Naive thymus-derived CD8-positive, alpha-beta T cell (primary cell): ENCODE measurements at regions not wholly inside any gene's neighbourhood (a gene's known extent, or its start where the extent isn't known, plus 50 kb on each side); places are given as distances from the start of the nearest gene placed in this dataset.
"Not testable (repeated sequence)": the region's sequence is repeated elsewhere in the genome, so short reads cannot be mapped to it uniquely, and the experiment has no call there.

Experiments
- ATAC-seq, 2 donors: fragments of 150-1000 bp; cut with Tn5 transposase in 1 of 2; sonication (Bioruptor Pico), chemical (Tn5 transposase) in 1 of 2; 1 replicate in 1 of 2; 2 replicates in 1 of 2; pipeline ENCODE4 v1.10.0; 2021; ENCODE audit warnings: mild to moderate bottlenecking in 2 of 2, moderate library complexity in 2 of 2
- POLR2A ChIA-PET: fragments of 350-600 bp; sonication (Branson Sonifier 250); formaldehyde crosslinking; loops from one replicate; lab custom pipeline; 2021; ENCODE audit warnings: antibody characterized with exemption; lab: Charles Lee
- DNase-seq, 10 donors: peaks; one replicate each; pipeline versions ENCODE4 v3.0.0 to v3.0.0-alpha.2; 2020 to 2022
- H3K27ac Mint-ChIP-seq, 10 donors: one replicate each; pipeline ENCODE4 v1.8.0; 2020 to 2022; ENCODE audit warnings: mild to moderate bottlenecking in 10 of 10, mixed read lengths in 10 of 10, moderate library complexity in 4 of 10, inconsistent platforms in 1 of 10
- H3K27me3 Mint-ChIP-seq, 5 donors: one replicate each; pipeline ENCODE4 v1.8.0; 2021 to 2022; ENCODE audit warnings: mixed read lengths in 5 of 5
- H3K36me3 Mint-ChIP-seq, 3 donors: one replicate each; pipeline ENCODE4 v1.8.0; 2020 to 2022; ENCODE audit warnings: mixed read lengths in 3 of 3, mild to moderate bottlenecking in 2 of 3, inconsistent platforms in 1 of 3
- H3K4me1 Mint-ChIP-seq, 4 donors: one replicate each; pipeline ENCODE4 v1.8.0; 2021 to 2022; ENCODE audit warnings: mixed read lengths in 4 of 4
- H3K4me3 Mint-ChIP-seq, 10 donors: one replicate each; pipeline ENCODE4 v1.8.0; 2020 to 2022; ENCODE audit warnings: mild to moderate bottlenecking in 10 of 10, mixed read lengths in 10 of 10, moderate library complexity in 6 of 10, inconsistent platforms in 1 of 10
- H3K9me3 Mint-ChIP-seq, 9 donors: one replicate each; pipeline ENCODE4 v1.8.0; 2020 to 2022; ENCODE audit warnings: mixed read lengths in 9 of 9, mild to moderate bottlenecking in 3 of 9, inconsistent platforms in 1 of 9, moderate library complexity in 1 of 9

DNA sequence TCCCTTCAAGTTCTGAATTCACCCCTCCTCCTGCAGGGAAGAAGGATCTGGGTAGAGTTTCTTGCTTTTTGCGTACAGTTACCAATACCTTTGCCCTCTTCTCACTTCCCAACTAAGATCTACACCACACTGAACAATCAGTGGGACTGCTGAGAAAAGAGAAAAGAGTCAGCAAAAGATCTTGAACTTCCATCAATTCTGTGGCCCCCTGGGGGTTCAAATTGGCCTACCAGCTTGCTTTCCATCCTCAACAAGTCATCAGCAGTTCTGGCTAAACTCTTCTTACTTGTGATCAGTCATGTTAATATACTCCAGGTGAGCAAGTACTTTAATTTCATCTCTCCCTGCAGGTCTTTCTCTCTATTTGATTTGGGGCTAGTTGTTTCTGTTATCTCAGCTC, 739.3 kb upstream of the LRRTM4 start:
- H3K4me3 Mint-ChIP-seq, result no peak overlapping the region
- DNase-seq (no peak), ATAC-seq (no peak)
- POLR2A ChIA-PET, result no interaction called here
- H3K27me3 Mint-ChIP-seq, result no peaks in the 10 kb centered on the region
- H3K4me1 Mint-ChIP-seq, result no peaks in the 10 kb centered on the region
- H3K27ac Mint-ChIP-seq, result no peak overlapping the region
- no peaks in the 10 kb centered on the region for H3K36me3 Mint-ChIP-seq
- peaks cover 0 to 33% (median 5%) of the 10 kb centered on the region in 9 donors for H3K9me3 Mint-ChIP-seq

DNA sequence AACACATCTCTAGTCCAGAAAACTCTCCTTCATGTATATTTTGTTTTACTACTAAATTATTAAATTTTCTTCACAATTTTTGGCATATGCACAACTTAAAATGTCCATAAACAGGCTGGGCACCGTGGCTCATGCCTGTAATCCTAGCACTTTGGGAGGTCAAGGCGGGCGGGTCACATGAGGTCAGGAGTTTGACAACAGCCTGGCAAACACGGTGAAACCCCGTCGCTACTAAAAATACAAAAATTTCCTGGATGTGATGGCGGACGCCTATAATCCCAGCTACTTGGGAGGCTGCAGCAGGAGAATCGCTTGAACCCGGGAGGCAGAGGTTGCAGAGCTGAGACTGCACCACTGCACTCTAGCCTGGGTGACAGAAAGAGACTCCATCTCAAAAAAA, 739.9 kb upstream of the LRRTM4 start:
- POLR2A ChIA-PET, H3K27me3 Mint-ChIP-seq, ATAC-seq, H3K27ac Mint-ChIP-seq, H3K4me1 Mint-ChIP-seq, DNase-seq, H3K4me3 Mint-ChIP-seq, H3K36me3 Mint-ChIP-seq: not testable (repeated sequence)
- H3K9me3 Mint-ChIP-seq, result peaks cover 0 to 33% (median 5%) of the 10 kb centered on the region in 9 donors

- DNase-seq, result no peak
- Mint-ChIP-seq H3K36me3 (no peaks in the 10 kb centered on the region), H3K9me3 (peaks cover 0 to 33% (median 5%) of the 10 kb centered on the region in 9 donors), H3K27ac (no peak overlapping the region), H3K4me1 (no peaks in the 10 kb centered on the region), H3K27me3 (no peaks in the 10 kb centered on the region), H3K4me3 (no peak overlapping the region)
- POLR2A ChIA-PET, result no interaction called here
- no peak for ATAC-seq
Observed at GRCh38 chr2:78262713-78263375, 740.7 kb upstream of the LRRTM4 start.

- peaks cover 0 to 34% (median 5%) of the 10 kb centered on the region in 9 donors for H3K9me3 Mint-ChIP-seq
- no peaks in the 10 kb centered on the region for H3K27me3 Mint-ChIP-seq
- H3K4me3 Mint-ChIP-seq, result no peak overlapping the region
- ATAC-seq (no peak), DNase-seq (no peak)
- H3K27ac Mint-ChIP-seq, result no peak overlapping the region
- POLR2A ChIA-PET, result no interaction called here
- no peaks in the 10 kb centered on the region for H3K4me1 Mint-ChIP-seq
- H3K36me3 Mint-ChIP-seq, result no peaks in the 10 kb centered on the region
Observed at GRCh38 chr2:78263571-78263970, 741.4 kb upstream of the LRRTM4 start.

DNA sequence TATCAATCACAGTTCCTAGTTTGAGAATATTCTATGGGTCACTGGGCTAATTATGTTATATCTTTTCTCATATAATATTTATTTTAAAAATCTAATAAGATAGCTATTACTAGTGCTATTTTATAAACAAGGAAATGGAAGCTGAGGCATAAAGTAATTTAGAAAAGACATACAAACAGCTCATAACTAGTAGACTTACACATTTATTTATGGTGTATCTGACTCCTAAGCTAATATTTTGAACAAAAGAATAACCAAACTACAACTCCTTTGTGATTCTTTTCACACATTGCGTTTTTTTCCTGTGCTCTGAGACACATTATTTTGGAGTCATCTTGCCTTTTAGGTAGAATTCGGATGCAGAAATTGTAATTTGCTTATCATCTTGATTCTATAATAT, 742.0 kb upstream of the LRRTM4 start:
- Mint-ChIP-seq H3K36me3 (no peaks in the 10 kb centered on the region), H3K4me1 (no peaks in the 10 kb centered on the region), H3K27ac (no peak overlapping the region), H3K4me3 (no peak overlapping the region), H3K27me3 (no peaks in the 10 kb centered on the region), H3K9me3 (peaks cover 0 to 37% (median 6%) of the 10 kb centered on the region in 9 donors)
- POLR2A ChIA-PET, result no interaction called here
- no peak for ATAC-seq
- DNase-seq, result no peak

DNA sequence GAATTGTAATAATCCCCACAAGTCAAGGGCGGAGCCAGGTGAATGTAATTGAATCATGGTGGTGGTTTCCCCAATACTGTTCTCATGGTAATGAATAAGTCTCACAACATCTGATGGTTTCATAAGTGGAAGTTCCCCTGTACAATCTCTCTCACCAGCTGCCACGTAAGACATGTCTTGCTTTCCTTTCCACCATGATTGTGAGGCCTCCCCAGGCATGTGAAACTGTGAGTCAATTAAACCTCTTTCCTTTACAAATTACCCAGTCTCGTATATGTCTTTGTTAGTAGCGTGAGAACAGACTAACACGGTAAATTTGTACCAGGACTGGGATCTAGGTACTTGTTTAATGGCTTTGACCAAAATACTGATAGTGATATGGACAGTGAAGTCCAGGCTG, 744.3 kb upstream of the REG3G start:
- H3K36me3 Mint-ChIP-seq, result peaks cover 0 to 4% (median 0%) of the 10 kb centered on the region in 3 donors
- ATAC-seq (no peak), DNase-seq (no peak)
- no peak overlapping the region for H3K4me3 Mint-ChIP-seq
- peaks cover 3 to 34% (median 10%) of the 10 kb centered on the region in 9 donors for H3K9me3 Mint-ChIP-seq
- no peaks in the 10 kb centered on the region for H3K27me3 Mint-ChIP-seq
- no peak overlapping the region for H3K27ac Mint-ChIP-seq
- H3K4me1 Mint-ChIP-seq, result no peaks in the 10 kb centered on the region
- POLR2A ChIA-PET, result no interaction called here

DNA sequence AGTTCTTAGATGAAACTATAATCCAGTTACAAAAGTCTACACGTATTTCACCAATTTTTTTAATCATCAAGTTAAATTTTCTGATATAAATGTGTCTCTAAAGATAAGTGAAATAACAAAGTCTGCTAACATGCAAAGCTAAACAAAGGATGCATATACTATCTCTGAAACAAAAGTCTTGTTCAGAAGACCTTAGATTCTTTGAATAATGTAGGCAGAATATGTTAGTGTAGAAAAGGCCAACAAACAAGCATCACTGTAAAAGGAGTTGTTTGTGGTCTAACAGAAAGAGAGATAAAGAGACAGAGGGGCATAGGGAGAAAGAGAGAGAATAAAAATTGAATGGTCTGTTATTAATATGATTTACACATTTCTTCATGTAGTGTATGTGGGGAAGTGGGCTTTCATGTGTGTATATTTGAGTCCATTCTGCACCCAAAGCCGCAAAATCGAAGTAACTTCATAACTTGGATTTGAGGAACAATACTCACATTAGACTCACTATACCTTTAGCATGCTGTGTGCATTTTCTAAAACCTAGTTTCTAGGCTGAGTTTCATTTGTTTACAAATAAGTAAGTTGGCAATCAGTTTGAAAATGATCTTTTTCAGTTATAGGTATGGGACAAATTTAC, 734.8 kb upstream of the REG3G start:
- H3K4me3 Mint-ChIP-seq, result no peak overlapping the region
- H3K36me3 Mint-ChIP-seq, result no peaks in the 10 kb centered on the region
- H3K9me3 Mint-ChIP-seq, result peaks cover 0 to 44% (median 9%) of the 10 kb centered on the region in 9 donors
- DNase-seq (no peak), ATAC-seq (no peak)
- H3K27ac Mint-ChIP-seq, result no peak overlapping the region
- H3K27me3 Mint-ChIP-seq, result no peaks in the 10 kb centered on the region
- POLR2A ChIA-PET, result no interaction called here
- H3K4me1 Mint-ChIP-seq, result no peaks in the 10 kb centered on the region

- Mint-ChIP-seq H3K9me3 (peaks cover 0 to 31% (median 7%) of the 10 kb centered on the region in 9 donors), H3K27me3 (no peaks in the 10 kb centered on the region), H3K36me3 (no peaks in the 10 kb centered on the region), H3K27ac (no peak overlapping the region), H3K4me1 (no peaks in the 10 kb centered on the region), H3K4me3 (no peak overlapping the region)
- no peak for ATAC-seq
- no peak for DNase-seq
- POLR2A ChIA-PET, result no interaction called here
Observed at GRCh38 chr2:78293768-78294167, 731.7 kb upstream of the REG3G start.

DNA sequence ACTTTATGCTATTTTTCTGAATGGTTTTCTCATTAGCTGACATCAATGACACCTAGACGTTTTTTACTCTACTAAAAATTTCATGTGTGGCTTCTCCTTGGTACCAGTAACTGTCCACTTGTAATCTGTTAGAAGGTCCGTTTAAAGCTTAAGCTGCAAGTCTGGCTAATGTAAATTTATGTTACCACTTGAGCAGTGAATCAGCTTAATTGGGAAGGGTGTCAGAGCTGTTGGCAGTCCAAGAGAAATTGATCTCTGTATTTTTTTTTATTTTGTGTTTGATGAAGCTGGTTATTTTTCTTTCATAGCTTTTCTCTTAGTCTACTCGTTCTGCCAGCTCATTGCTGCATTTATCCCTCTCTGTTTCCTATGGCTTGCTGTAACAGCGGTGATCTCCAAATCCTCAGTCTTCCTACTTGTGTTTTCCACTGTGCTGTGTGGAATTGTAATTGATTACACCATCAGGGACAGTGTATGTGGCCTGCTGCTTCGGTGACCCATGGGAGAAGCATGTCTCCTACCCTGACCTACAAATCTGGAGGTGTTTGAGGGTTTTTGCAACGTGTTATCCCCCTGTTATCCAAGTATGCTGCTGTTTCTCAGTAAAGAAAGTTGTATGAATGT, 724.2 kb upstream of the REG3G start:
- H3K36me3 Mint-ChIP-seq, result no peaks in the 10 kb centered on the region
- no peak overlapping the region for H3K4me3 Mint-ChIP-seq

DNA sequence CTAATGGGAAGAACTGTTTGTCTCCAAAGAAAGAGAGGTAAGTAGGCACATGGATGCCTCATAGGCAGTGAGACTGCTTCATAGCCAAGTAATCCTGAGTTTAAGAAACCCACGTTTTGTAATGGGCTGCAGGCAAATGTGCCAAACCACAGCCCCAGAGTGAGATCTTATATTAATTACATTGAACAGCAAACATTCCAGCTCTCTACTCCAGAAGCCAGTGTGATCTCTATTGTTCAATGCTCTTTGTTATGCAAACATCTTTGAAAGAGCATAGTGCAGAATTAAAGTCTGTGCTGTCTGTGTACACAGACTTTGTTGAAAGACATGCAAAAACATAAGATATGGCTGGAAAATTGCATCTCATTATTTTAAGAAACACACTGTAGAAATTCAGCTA, 720.8 kb upstream of the REG3G start:
- ATAC-seq (no peak), DNase-seq (no peak)
- Mint-ChIP-seq H3K4me3 (no peak overlapping the region), H3K27ac (no peak overlapping the region), H3K36me3 (no peaks in the 10 kb centered on the region), H3K27me3 (no peaks in the 10 kb centered on the region), H3K4me1 (no peaks in the 10 kb centered on the region), H3K9me3 (peaks cover 0 to 27% (median 12%) of the 10 kb centered on the region in 9 donors)
- POLR2A ChIA-PET, result no interaction called here

More for the DNA sequence above, 724.2 kb upstream of the REG3G start:
- Mint-ChIP-seq H3K27ac (no peak overlapping the region), H3K27me3 (no peaks in the 10 kb centered on the region), H3K9me3 (peaks cover 0 to 19% (median 7%) of the 10 kb centered on the region in 9 donors), H3K4me1 (no peaks in the 10 kb centered on the region)
- ATAC-seq (no peak), DNase-seq (no peak)
- POLR2A ChIA-PET, result no interaction called here

DNA sequence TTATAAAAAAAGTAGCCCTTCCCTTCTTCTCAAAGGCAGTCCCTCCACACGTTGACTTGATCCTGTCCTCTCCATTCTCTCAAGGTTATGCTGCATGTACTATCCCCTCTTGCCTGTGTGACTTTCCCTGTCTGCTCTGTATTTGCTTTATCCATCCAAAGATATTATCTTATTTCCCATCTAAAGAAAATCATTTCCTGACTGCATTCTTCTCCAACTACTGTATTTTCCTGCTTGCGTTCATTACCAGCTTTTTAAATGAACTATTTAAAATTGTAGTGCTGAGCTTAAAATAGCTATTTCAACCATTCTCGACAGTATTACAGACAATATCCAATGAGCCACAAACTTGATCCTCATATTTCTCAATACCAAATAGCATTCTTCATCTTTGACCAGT, 716.0 kb upstream of the REG3G start:
- no peak overlapping the region for H3K4me3 Mint-ChIP-seq
- POLR2A ChIA-PET, result no interaction called here
- peaks cover 0 to 36% (median 15%) of the 10 kb centered on the region in 9 donors for H3K9me3 Mint-ChIP-seq
- no peaks in the 10 kb centered on the region for H3K27me3 Mint-ChIP-seq
- DNase-seq (no peak), ATAC-seq (no peak)
- H3K4me1 Mint-ChIP-seq, result no peaks in the 10 kb centered on the region
- H3K36me3 Mint-ChIP-seq, result no peaks in the 10 kb centered on the region
- H3K27ac Mint-ChIP-seq, result no peak overlapping the region

- ATAC-seq, result no peak
- POLR2A ChIA-PET, result no interaction called here
- no peaks in the 10 kb centered on the region for H3K4me1 Mint-ChIP-seq
- no peak overlapping the region for H3K27ac Mint-ChIP-seq
- no peak for DNase-seq
- no peak overlapping the region for H3K4me3 Mint-ChIP-seq
- H3K9me3 Mint-ChIP-seq, result peaks cover 6 to 26% (median 17%) of the 10 kb centered on the region in 9 donors
- H3K36me3 Mint-ChIP-seq, result peaks cover 0 to 6% (median 0%) of the 10 kb centered on the region in 3 donors
- no peaks in the 10 kb centered on the region for H3K27me3 Mint-ChIP-seq
Observed at GRCh38 chr2:78315368-78315767, 710.1 kb upstream of the REG3G start.

DNA sequence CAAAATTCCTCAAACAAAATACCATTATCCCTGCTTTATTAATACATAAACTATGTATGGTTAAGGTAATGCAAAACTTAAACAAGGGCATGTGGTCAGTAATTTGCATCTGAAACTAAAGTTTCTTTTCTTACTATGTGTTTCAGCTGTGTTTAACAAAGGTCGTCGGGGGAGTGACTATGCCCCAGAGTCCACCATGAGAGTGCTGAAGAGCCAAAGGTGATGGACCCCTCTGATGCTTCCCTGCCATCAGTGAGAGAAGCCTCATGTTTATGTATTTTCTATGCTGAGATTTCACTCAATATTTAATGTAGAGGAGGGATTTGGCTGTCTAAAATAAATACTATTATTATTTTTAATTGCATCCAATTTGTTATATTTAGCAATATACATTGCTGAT, 707.2 kb upstream of the REG3G start:
- no peak for ATAC-seq
- POLR2A ChIA-PET, result no interaction called here
- Mint-ChIP-seq H3K4me3 (no peak overlapping the region), H3K27ac (no peak overlapping the region), H3K4me1 (no peaks in the 10 kb centered on the region), H3K9me3 (peaks cover 2 to 36% (median 19%) of the 10 kb centered on the region in 9 donors), H3K27me3 (no peaks in the 10 kb centered on the region), H3K36me3 (peaks cover 0 to 6% (median 0%) of the 10 kb centered on the region in 3 donors)
- DNase-seq, result no peak
